ENCODE measurements at regions not wholly inside any gene's neighbourhood (a gene's known extent, or its start where the extent isn't known, plus 50 kb on each side); places are given as distances from the start of the nearest gene placed in this dataset.

GRCh38 chr18:70576276-70577022 lies 287.6 kb downstream of the SOCS6 start:
- no peak for TF ChIP-seq TAF1 (IDR thresholded peaks at IDR 0.05; ENCODE audit: borderline replicate concordance, insufficient read depth, low read length)
- no peak for TF ChIP-seq FOXP2 (optimal IDR thresholded peaks at IDR 0.05; ENCODE audit: borderline replicate concordance, extremely low read depth, extremely low read length, insufficient read depth)
- no peak for TF ChIP-seq REST (IDR thresholded peaks at IDR 0.05; ENCODE audit: insufficient read depth in 1 of 2, low read depth in 2 of 2, low read length in 2 of 2)
- TF ChIP-seq POLR2AphosphoS5 (IDR thresholded peaks at IDR 0.05; ENCODE audit: low read depth, low read length): no peak

- no peak for TF ChIP-seq FOXP2 (optimal IDR thresholded peaks at IDR 0.05; ENCODE audit: borderline replicate concordance, extremely low read depth, extremely low read length, insufficient read depth)
- no peak for TF ChIP-seq REST (IDR thresholded peaks at IDR 0.05; ENCODE audit: insufficient read depth in 1 of 2, low read depth in 2 of 2, low read length in 2 of 2)
- TF ChIP-seq POLR2AphosphoS5 (IDR thresholded peaks at IDR 0.05; ENCODE audit: low read depth, low read length): no peak
- TF ChIP-seq SIN3A (IDR thresholded peaks at IDR 0.05; ENCODE audit: borderline replicate concordance, insufficient read depth, low read length): no peak
- TF ChIP-seq TAF1 (IDR thresholded peaks at IDR 0.05; ENCODE audit: borderline replicate concordance, insufficient read depth, low read length): no peak
These were observed 270.6 kb downstream of the SOCS6 start for GRCh38 chr18:70559446-70559845.

GRCh38 chr18:70558371-70558770 lies 269.5 kb downstream of the SOCS6 start:
- TF ChIP-seq SIN3A (IDR thresholded peaks at IDR 0.05; ENCODE audit: borderline replicate concordance, insufficient read depth, low read length): no peak
- TF ChIP-seq TAF1 (IDR thresholded peaks at IDR 0.05; ENCODE audit: borderline replicate concordance, insufficient read depth, low read length): no peak
- no peak for TF ChIP-seq FOXP2 (optimal IDR thresholded peaks at IDR 0.05; ENCODE audit: borderline replicate concordance, extremely low read depth, extremely low read length, insufficient read depth)
- no peak for TF ChIP-seq REST (IDR thresholded peaks at IDR 0.05; ENCODE audit: insufficient read depth in 1 of 2, low read depth in 2 of 2, low read length in 2 of 2)
- TF ChIP-seq POLR2AphosphoS5 (IDR thresholded peaks at IDR 0.05; ENCODE audit: low read depth, low read length): no peak

GRCh38 chr18:70554854-70555445 lies 266.1 kb downstream of the SOCS6 start:
- TF ChIP-seq SIN3A (IDR thresholded peaks at IDR 0.05; ENCODE audit: borderline replicate concordance, insufficient read depth, low read length) (no peak), REST (IDR thresholded peaks at IDR 0.05; ENCODE audit: insufficient read depth in 1 of 2, low read depth in 2 of 2, low read length in 2 of 2) (no peak), TAF1 (IDR thresholded peaks at IDR 0.05; ENCODE audit: borderline replicate concordance, insufficient read depth, low read length) (no peak), FOXP2 (optimal IDR thresholded peaks at IDR 0.05; ENCODE audit: borderline replicate concordance, extremely low read depth, extremely low read length, insufficient read depth) (no peak), POLR2AphosphoS5 (IDR thresholded peaks at IDR 0.05; ENCODE audit: low read depth, low read length) (no peak)

All from PFSK-1 (cell line).